Hepatocyte (in vitro differentiated cells): ENCODE measurements at regions not wholly inside any gene's neighbourhood (a gene's known extent, or its start where the extent isn't known, plus 50 kb on each side); places are given as distances from the start of the nearest gene placed in this dataset.

Experiments
- CTCF ChIP-seq: fragments of 200-600 bp; sonication (generic); IDR thresholded peaks from 2 replicates; pipeline ENCODE4 v1.5.1; 2016; ENCODE audit warnings: antibody characterized with exemption, mild to moderate bottlenecking; ENCODE audit not compliant: poor library complexity
- EZH2 ChIP-seq: fragments of 200-600 bp; sonication (generic); IDR thresholded peaks from 2 replicates; pipeline ENCODE4 v1.6.1; 2016; ENCODE audit warnings: antibody characterized with exemption, mild to moderate bottlenecking, borderline replicate concordance
- EZH2phosphoT487 ChIP-seq: fragments of 200-600 bp; sonication (generic); IDR thresholded peaks from one replicate; pipeline ENCODE4 v1.6.1; 2018; ENCODE audit warnings: antibody characterized with exemption, mild to moderate bottlenecking, low read depth, moderate library complexity; ENCODE audit not compliant: unreplicated experiment, severe bottlenecking

GRCh38 chr2:237194081-237194480 is 108.4 kb downstream of the COPS8 start:
- TF ChIP-seq CTCF (no peak), EZH2 (no peak), EZH2phosphoT487 (no peak)
